ENCODE measurements at regions not wholly inside any gene's neighbourhood (a gene's known extent, or its start where the extent isn't known, plus 50 kb on each side); places are given as distances from the start of the nearest gene placed in this dataset.

DNA sequence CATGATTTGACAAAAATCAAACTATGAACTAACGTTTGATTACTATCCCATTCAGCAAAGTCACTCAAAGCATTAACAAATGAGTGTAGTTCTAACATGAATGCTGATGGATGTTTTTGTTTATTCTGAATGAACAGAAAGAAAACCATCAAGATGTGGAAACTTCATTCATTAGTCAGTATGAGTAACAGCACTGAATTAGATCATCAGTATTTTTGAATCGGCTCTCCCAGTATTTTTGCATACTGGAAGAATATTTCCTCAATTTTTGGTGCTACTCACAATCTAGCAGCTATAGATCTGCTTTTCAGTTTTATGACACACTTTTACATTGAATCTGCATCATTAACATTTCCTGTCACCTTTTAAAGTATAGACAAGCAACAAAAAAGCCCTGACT lies 63.8 kb upstream of the CD83 start:
- TF ChIP-seq, protein P1, sequence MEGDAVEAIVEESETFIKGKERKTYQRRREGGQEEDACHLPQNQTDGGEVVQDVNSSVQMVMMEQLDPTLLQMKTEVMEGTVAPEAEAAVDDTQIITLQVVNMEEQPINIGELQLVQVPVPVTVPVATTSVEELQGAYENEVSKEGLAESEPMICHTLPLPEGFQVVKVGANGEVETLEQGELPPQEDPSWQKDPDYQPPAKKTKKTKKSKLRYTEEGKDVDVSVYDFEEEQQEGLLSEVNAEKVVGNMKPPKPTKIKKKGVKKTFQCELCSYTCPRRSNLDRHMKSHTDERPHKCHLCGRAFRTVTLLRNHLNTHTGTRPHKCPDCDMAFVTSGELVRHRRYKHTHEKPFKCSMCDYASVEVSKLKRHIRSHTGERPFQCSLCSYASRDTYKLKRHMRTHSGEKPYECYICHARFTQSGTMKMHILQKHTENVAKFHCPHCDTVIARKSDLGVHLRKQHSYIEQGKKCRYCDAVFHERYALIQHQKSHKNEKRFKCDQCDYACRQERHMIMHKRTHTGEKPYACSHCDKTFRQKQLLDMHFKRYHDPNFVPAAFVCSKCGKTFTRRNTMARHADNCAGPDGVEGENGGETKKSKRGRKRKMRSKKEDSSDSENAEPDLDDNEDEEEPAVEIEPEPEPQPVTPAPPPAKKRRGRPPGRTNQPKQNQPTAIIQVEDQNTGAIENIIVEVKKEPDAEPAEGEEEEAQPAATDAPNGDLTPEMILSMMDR (IDR thresholded peaks at IDR 0.05 in 8 of 11, conservative IDR thresholded peaks at IDR 0.05 in 3 of 11): no peak
- TF ChIP-seq POLR2A (IDR thresholded peaks at IDR 0.05): no peak
